GM18508 (cell line): ENCODE measurements at regions not wholly inside any gene's neighbourhood (a gene's known extent, or its start where the extent isn't known, plus 50 kb on each side); places are given as distances from the start of the nearest gene placed in this dataset.
"Not testable (repeated sequence)": the region's sequence is repeated elsewhere in the genome, so short reads cannot be mapped to it uniquely, and the experiment has no call there.

Source experiments
- ATAC-seq: cut with Tn5 transposase; IDR thresholded peaks from one replicate; pipeline ENCODE4 v1.9.1; 2021; ENCODE audit warnings: moderate number of reproducible peaks; ENCODE audit not compliant: insufficient read depth, unreplicated experiment

GRCh38 chr6:71808865-71809264, 77.5 kb upstream of the RIMS1 start:
- no peak for ATAC-seq

DNA sequence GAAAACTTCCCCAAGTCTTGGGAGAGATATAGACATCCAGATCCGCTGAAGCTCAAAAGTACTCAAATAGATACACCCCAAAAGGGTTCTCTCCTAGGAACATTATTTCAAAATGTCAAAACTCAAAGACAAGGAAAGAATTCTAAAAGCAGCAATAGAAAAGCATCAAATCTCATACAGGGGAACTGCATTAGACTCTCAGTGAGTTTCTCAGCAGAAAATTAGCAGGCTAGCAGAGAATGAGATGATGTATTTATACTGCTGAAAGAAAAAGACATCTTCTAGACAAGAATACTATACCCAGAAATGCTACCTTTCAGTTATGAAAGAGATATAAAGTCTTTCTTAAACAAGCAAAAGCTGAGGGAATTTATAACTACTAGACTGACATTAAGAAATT, 75.5 kb upstream of the RIMS1 start:
- no peak for ATAC-seq

GRCh38 chr6:71822625-71823024, 63.7 kb upstream of the RIMS1 start:
- no peak for ATAC-seq

DNA sequence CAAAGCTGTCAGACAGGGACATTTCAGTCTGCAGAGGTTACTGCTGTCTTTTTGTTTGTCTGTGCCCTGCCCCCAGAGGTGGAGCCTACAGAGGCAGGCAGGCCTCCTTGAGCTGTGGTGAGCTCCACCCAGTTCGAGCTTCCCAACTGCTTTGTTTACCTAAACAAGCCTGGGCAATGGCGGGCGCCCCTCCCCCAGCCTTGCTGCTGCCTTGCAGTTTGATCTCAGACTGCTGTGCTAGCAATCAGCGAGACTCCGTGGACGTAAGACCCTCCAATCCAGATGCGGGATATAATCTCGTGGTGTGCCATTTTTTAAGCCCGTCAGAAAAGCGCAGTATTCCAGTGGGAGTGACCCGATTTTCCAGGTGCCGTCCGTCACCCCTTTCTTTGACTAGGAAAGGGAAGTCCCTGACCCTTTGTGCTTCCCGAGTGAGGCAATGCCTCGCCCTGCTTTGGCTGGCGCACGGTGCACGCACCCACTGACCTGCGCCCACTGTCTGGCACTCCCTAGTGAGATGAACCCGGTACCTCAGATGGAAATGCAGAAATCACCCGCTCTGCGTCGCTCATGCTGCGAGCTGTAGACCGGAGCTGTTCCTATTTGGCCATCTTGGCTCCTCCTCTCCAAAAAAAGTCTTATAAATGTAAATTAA, 54.1 kb upstream of the RIMS1 start:
- ATAC-seq = not testable (repeated sequence)
